RCC 7860 (cell line): ENCODE measurements at regions not wholly inside any gene's neighbourhood (a gene's known extent, or its start where the extent isn't known, plus 50 kb on each side); places are given as distances from the start of the nearest gene placed in this dataset.

Experiments
- DNase-seq: peaks from one replicate; pipeline ENCODE4 v3.0.0-alpha.2; 2015; ENCODE audit warnings: low spot score
- FAIRE-seq: peaks from 2 replicates; lab custom pipeline; 2012; peaks lifted over from hg19 to GRCh38; lab: Jason Lieb, UNC

GRCh38 chr11:109249597-109249996 lies 172.4 kb upstream of the C11orf87 start:
- FAIRE-seq: peak; percentile 93
- DNase-seq: peak; percentile 83

- FAIRE-seq (no peak), DNase-seq (no peak)
These were observed 170.8 kb upstream of the C11orf87 start for GRCh38 chr11:109251230-109251629.

GRCh38 chr11:109264128-109264527 lies 157.9 kb upstream of the C11orf87 start:
- DNase-seq (no peak), FAIRE-seq (no peak)

- DNase-seq (no peak), FAIRE-seq (no peak)
These were observed 154.5 kb upstream of the C11orf87 start for GRCh38 chr11:109267293-109268095.

- DNase-seq (no peak), FAIRE-seq (no peak)
These were observed 146.1 kb upstream of the C11orf87 start for GRCh38 chr11:109275931-109276330.

- DNase-seq: no peak
- no peak for FAIRE-seq
These were observed 136.5 kb upstream of the C11orf87 start for GRCh38 chr11:109285465-109285864.

GRCh38 chr11:109291553-109291952 lies 130.4 kb upstream of the C11orf87 start:
- FAIRE-seq (no peak), DNase-seq (no peak)

GRCh38 chr11:109298865-109299264 lies 123.1 kb upstream of the C11orf87 start:
- FAIRE-seq (no peak), DNase-seq (no peak)

GRCh38 chr11:109300211-109300610 lies 121.8 kb upstream of the C11orf87 start:
- FAIRE-seq: no peak
- no peak for DNase-seq

GRCh38 chr11:109302591-109303334 lies 119.2 kb upstream of the C11orf87 start:
- no peak for FAIRE-seq
- no peak for DNase-seq

GRCh38 chr11:109303342-109303741 lies 118.6 kb upstream of the C11orf87 start:
- no peak for FAIRE-seq
- no peak for DNase-seq

GRCh38 chr11:109304159-109304558 lies 117.8 kb upstream of the C11orf87 start:
- no peak for FAIRE-seq
- DNase-seq: no peak

GRCh38 chr11:109305009-109305408 lies 117.0 kb upstream of the C11orf87 start:
- FAIRE-seq (no peak), DNase-seq (no peak)

GRCh38 chr11:109306322-109306721 lies 115.7 kb upstream of the C11orf87 start:
- no peak for FAIRE-seq
- DNase-seq: no peak

- FAIRE-seq: no peak
These were observed 114.6 kb upstream of the C11orf87 start for GRCh38 chr11:109307366-109307765.

GRCh38 chr11:109308551-109308950 lies 113.4 kb upstream of the C11orf87 start:
- DNase-seq (no peak), FAIRE-seq (no peak)

More at GRCh38 chr11:109307366-109307765, 114.6 kb upstream of the C11orf87 start:
- no peak for DNase-seq

- DNase-seq (peak; percentile 17), FAIRE-seq (no peak)
These were observed 112.8 kb upstream of the C11orf87 start for GRCh38 chr11:109309153-109309552.

GRCh38 chr11:109317726-109318125 lies 104.3 kb upstream of the C11orf87 start:
- no peak for DNase-seq
- FAIRE-seq: no peak

GRCh38 chr11:109320595-109320994 lies 101.4 kb upstream of the C11orf87 start:
- FAIRE-seq: peak; percentile 72
- peak; percentile 78 for DNase-seq

GRCh38 chr11:109326781-109327180 lies 95.2 kb upstream of the C11orf87 start:
- no peak for FAIRE-seq
- DNase-seq: no peak

GRCh38 chr11:109329716-109330115 lies 92.3 kb upstream of the C11orf87 start:
- no peak for FAIRE-seq
- no peak for DNase-seq

- no peak for FAIRE-seq
- DNase-seq: no peak
These were observed 83.9 kb upstream of the C11orf87 start for GRCh38 chr11:109338131-109338530.
